Lung (tissue), 11 donors: ENCODE measurements at regions not wholly inside any gene's neighbourhood (a gene's known extent, or its start where the extent isn't known, plus 50 kb on each side); places are given as distances from the start of the nearest gene placed in this dataset.

Experiments used
- ATAC-seq: fragments of 200-7000 bp; cut with Tn5 transposase; one replicate; pipeline ENCODE4 v1.9.1; 2020; ENCODE audit warnings: moderate number of reproducible peaks; ENCODE audit not compliant: insufficient read depth, low FRiP score
- DNase-seq, 3 donors: peaks; one replicate each; pipeline ENCODE4 v3.0.0-alpha.2; 2013 to 2017
- H3K27ac ChIP-seq, 2 donors: one replicate each; pipeline ENCODE4 v1.5.1; 2013; ENCODE audit warnings: mild to moderate bottlenecking in 2 of 2, moderate library complexity in 2 of 2, control low read depth in 1 of 2, inconsistent platforms in 1 of 2, low read depth in 1 of 2, low read length in 1 of 2
- H3K27me3 ChIP-seq, 3 donors: one replicate each; pipeline ENCODE4 v1.5.1; 2013; ENCODE audit warnings: low read length in 2 of 3; ENCODE audit not compliant: control insufficient read depth in 3 of 3, insufficient read depth in 3 of 3
- H3K36me3 ChIP-seq, 4 donors: one replicate each; pipeline ENCODE4 v1.5.1; 2013; ENCODE audit warnings: low read length in 4 of 4, mild to moderate bottlenecking in 1 of 4, moderate library complexity in 1 of 4; ENCODE audit not compliant: control insufficient read depth in 4 of 4, insufficient read depth in 4 of 4
- H3K4me1 ChIP-seq, 5 donors: one replicate each; pipeline ENCODE4 v1.5.1; 2013; ENCODE audit warnings: low read length in 5 of 5, mild to moderate bottlenecking in 2 of 5, moderate library complexity in 1 of 5; ENCODE audit not compliant: control insufficient read depth in 5 of 5, insufficient read depth in 5 of 5
- H3K4me3 ChIP-seq: one replicate; pipeline ENCODE4 v1.5.1; 2013; ENCODE audit warnings: mild to moderate bottlenecking, control low read depth, moderate library complexity
- H3K9ac ChIP-seq, 2 donors: one replicate each; pipeline ENCODE4 v1.5.1; 2013; ENCODE audit warnings: low read length in 2 of 2, control low read depth in 1 of 2; ENCODE audit not compliant: insufficient read depth in 1 of 2
- H3K9me3 ChIP-seq, 4 donors: one replicate each; pipeline ENCODE4 v1.5.1; 2013; ENCODE audit warnings: low read length in 3 of 4, mild to moderate bottlenecking in 1 of 4, moderate library complexity in 1 of 4; ENCODE audit not compliant: control insufficient read depth in 4 of 4, insufficient read depth in 3 of 4
- CTCF ChIP-seq: IDR thresholded peaks from 2 replicates; pipeline ENCODE4 v1.5.1; 2012; ENCODE audit warnings: mild to moderate bottlenecking; ENCODE audit errors: control extremely low read depth, extremely low read depth
- WGBS, 2 donors: extraction: QIAGEN DNeasy Blood & Tissue Kit; methylation state at CpG; one replicate each; pipeline ENCODE4 v1.1.7; 2013; 5-methylcytosine and 5-hydroxymethylcytosine counted together
- donor health status: control.
- donor health status: control.
- donor health status: Bipolar disorder and iron deficiency.
- donor health status: healthy.
- donor health status: DM: yes; HTN: yes; CAD: no.

- ATAC-seq (no peak), DNase-seq (no peak)
- WGBS, 2 donors, result 92 to 95% methylated on average over 4 of the region's 4 CpGs
- H3K27ac ChIP-seq, result no peak overlapping the region
- H3K27me3 ChIP-seq, result no peaks in the 10 kb centered on the region
- H3K4me3 ChIP-seq, result no peak overlapping the region
- no peak for TF ChIP-seq CTCF
- H3K36me3 ChIP-seq, result no peaks in the 10 kb centered on the region
- H3K4me1 ChIP-seq, result no peaks in the 10 kb centered on the region
- H3K9me3 ChIP-seq, result no peaks in the 10 kb centered on the region
- H3K9ac ChIP-seq, result no peak overlapping the region
These were observed 92.7 kb upstream of the ATP1B1 start for GRCh38 chr1:169013821-169014220.

GRCh38 chr1:169015464-169015863, 91.0 kb upstream of the ATP1B1 start:
- WGBS, 2 donors, result 96 to 97% methylated on average over 5 of the region's 5 CpGs
- Histone ChIP-seq H3K4me3 (no peak overlapping the region), H3K4me1 (no peaks in the 10 kb centered on the region), H3K27ac (no peak overlapping the region), H3K27me3 (no peaks in the 10 kb centered on the region), H3K36me3 (no peaks in the 10 kb centered on the region), H3K9me3 (no peaks in the 10 kb centered on the region), H3K9ac (no peak overlapping the region)
- TF ChIP-seq CTCF, result no peak
- no peak for DNase-seq
- ATAC-seq, result no peak

- no peaks in the 10 kb centered on the region for H3K27me3 ChIP-seq
- H3K4me3 ChIP-seq, result no peak overlapping the region
- ATAC-seq (no peak), DNase-seq (no peak)
- no peak for TF ChIP-seq CTCF
- H3K36me3 ChIP-seq, result no peaks in the 10 kb centered on the region
- H3K9me3 ChIP-seq, result no peaks in the 10 kb centered on the region
- no peak overlapping the region for H3K9ac ChIP-seq
- WGBS, 2 donors, result 87 to 93% methylated on average over 4 of the region's 4 CpGs
- no peaks in the 10 kb centered on the region for H3K4me1 ChIP-seq
- H3K27ac ChIP-seq, result no peak overlapping the region
These were observed 87.7 kb upstream of the ATP1B1 start for GRCh38 chr1:169018751-169019150.

GRCh38 chr1:169019419-169020058, 87.0 kb upstream of the ATP1B1 start:
- Histone ChIP-seq H3K9ac (no peak overlapping the region), H3K4me3 (no peak overlapping the region), H3K36me3 (no peaks in the 10 kb centered on the region), H3K27me3 (no peaks in the 10 kb centered on the region), H3K9me3 (no peaks in the 10 kb centered on the region), H3K27ac (no peak overlapping the region), H3K4me1 (no peaks in the 10 kb centered on the region)
- TF ChIP-seq CTCF, result no peak
- 80 to 81% methylated on average over 3 of the region's 3 CpGs for WGBS, 2 donors
- DNase-seq (no peak), ATAC-seq (no peak)
